GM03348 (cell line): ENCODE measurements at regions not wholly inside any gene's neighbourhood (a gene's known extent, or its start where the extent isn't known, plus 50 kb on each side); places are given as distances from the start of the nearest gene placed in this dataset.
"Not testable (repeated sequence)": the region's sequence is repeated elsewhere in the genome, so short reads cannot be mapped to it uniquely, and the experiment has no call there.

ENCODE experiments used
- DNase-seq: peaks from one replicate; pipeline ENCODE4 v3.0.0; 2012; ENCODE audit warnings: low spot score

GRCh38 chr2:234156326-234156725 lies 105.8 kb downstream of the SPP2 start:
- no peak for DNase-seq

- not testable (repeated sequence) for DNase-seq
These were observed 102.3 kb downstream of the SPP2 start for GRCh38 chr2:234152835-234153234.

- no peak for DNase-seq
These were observed 96.9 kb downstream of the SPP2 start for GRCh38 chr2:234147335-234147861.

- peak; percentile 88 for DNase-seq
These were observed 95.8 kb downstream of the SPP2 start for GRCh38 chr2:234146087-234146826.

GRCh38 chr2:234145511-234145910 lies 95.0 kb downstream of the SPP2 start:
- no peak for DNase-seq

GRCh38 chr2:234145057-234145456 lies 94.6 kb downstream of the SPP2 start:
- DNase-seq, result no peak

- no peak for DNase-seq
These were observed 93.4 kb downstream of the SPP2 start for GRCh38 chr2:234143896-234144295.

GRCh38 chr2:234142530-234142929 lies 92.0 kb downstream of the SPP2 start:
- no peak for DNase-seq

GRCh38 chr2:234139755-234140154 lies 89.3 kb downstream of the SPP2 start:
- DNase-seq, result no peak

GRCh38 chr2:234138836-234139235 lies 88.3 kb downstream of the SPP2 start:
- DNase-seq, result no peak

GRCh38 chr2:234137400-234138014 lies 87.0 kb downstream of the SPP2 start:
- DNase-seq, result peak; percentile 38

- DNase-seq, result no peak
These were observed 86.0 kb downstream of the SPP2 start for GRCh38 chr2:234136461-234136860.

- peak; percentile 90 for DNase-seq
These were observed 85.3 kb downstream of the SPP2 start for GRCh38 chr2:234135750-234136221.

- no peak for DNase-seq
These were observed 84.0 kb downstream of the SPP2 start for GRCh38 chr2:234134496-234134895.

GRCh38 chr2:234133004-234133403 lies 82.5 kb downstream of the SPP2 start:
- peak; percentile 18 for DNase-seq

- no peak for DNase-seq
These were observed 80.3 kb downstream of the SPP2 start for GRCh38 chr2:234130777-234131181.

- DNase-seq, result no peak
These were observed 78.1 kb downstream of the SPP2 start for GRCh38 chr2:234128606-234129005.
